ENCODE measurements at regions not wholly inside any gene's neighbourhood (a gene's known extent, or its start where the extent isn't known, plus 50 kb on each side); places are given as distances from the start of the nearest gene placed in this dataset.

DNA sequence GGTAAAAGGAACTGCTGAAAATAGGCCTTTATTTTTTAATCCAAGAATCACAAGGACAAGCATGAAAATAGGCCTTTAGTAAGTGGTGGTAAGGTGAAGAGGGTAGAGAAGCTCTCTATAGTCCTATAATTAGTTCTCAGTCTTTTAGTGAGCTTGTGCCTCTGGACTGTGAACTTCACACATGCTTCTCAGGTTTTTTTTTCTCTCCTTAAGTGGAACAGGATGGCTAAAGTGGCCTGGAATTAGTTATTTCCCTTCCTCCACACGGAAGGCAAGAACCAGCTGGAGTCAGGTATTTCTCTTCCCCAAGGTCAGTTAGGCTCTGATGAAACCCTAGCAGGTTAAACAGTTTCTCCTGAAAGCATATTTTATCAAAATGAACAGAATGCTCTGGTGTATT, 203.0 kb upstream of the MINDY3 start:
- TF ChIP-seq, protein P1, sequence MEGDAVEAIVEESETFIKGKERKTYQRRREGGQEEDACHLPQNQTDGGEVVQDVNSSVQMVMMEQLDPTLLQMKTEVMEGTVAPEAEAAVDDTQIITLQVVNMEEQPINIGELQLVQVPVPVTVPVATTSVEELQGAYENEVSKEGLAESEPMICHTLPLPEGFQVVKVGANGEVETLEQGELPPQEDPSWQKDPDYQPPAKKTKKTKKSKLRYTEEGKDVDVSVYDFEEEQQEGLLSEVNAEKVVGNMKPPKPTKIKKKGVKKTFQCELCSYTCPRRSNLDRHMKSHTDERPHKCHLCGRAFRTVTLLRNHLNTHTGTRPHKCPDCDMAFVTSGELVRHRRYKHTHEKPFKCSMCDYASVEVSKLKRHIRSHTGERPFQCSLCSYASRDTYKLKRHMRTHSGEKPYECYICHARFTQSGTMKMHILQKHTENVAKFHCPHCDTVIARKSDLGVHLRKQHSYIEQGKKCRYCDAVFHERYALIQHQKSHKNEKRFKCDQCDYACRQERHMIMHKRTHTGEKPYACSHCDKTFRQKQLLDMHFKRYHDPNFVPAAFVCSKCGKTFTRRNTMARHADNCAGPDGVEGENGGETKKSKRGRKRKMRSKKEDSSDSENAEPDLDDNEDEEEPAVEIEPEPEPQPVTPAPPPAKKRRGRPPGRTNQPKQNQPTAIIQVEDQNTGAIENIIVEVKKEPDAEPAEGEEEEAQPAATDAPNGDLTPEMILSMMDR (IDR thresholded peaks at IDR 0.05), result no peak
- no peak for TF ChIP-seq POLR2A (IDR thresholded peaks at IDR 0.05)
- no peak for TF ChIP-seq POLR2AphosphoS5 (IDR thresholded peaks at IDR 0.05)

All from breast epithelium (tissue), 3 donors.